Liver (tissue), 8 donors: ENCODE measurements at regions not wholly inside any gene's neighbourhood (a gene's known extent, or its start where the extent isn't known, plus 50 kb on each side); places are given as distances from the start of the nearest gene placed in this dataset.

Source experiments
- DNase-seq: peaks from one replicate; pipeline ENCODE4 v3.0.0-alpha.2; 2017; ENCODE audit warnings: low spot score
- H3K27ac ChIP-seq, 2 donors: one replicate each; pipeline ENCODE4 v1.7.0; 2013; ENCODE audit warnings: inconsistent platforms in 2 of 2, low read length in 2 of 2, control low read depth in 1 of 2, low read depth in 1 of 2, mild to moderate bottlenecking in 1 of 2
- H3K27me3 ChIP-seq, 4 donors: one replicate each; pipeline versions ENCODE4 v1.6.1 to v1.7.0; 2013; ENCODE audit warnings: low read length in 3 of 4, inconsistent platforms in 1 of 4, mild to moderate bottlenecking in 1 of 4, moderate library complexity in 1 of 4; ENCODE audit not compliant: control insufficient read depth in 4 of 4, insufficient read depth in 4 of 4
- H3K36me3 ChIP-seq, 4 donors: one replicate each; pipeline versions ENCODE4 v1.6.1 to v1.7.0; 2013; ENCODE audit warnings: low read length in 3 of 4, mild to moderate bottlenecking in 3 of 4, low read depth in 1 of 4, moderate library complexity in 1 of 4; ENCODE audit not compliant: control insufficient read depth in 4 of 4, insufficient read depth in 3 of 4
- H3K4me1 ChIP-seq, 4 donors: one replicate each; pipeline versions ENCODE4 v1.6.1 to v1.7.0; 2013; ENCODE audit warnings: low read length in 3 of 4, mild to moderate bottlenecking in 3 of 4, moderate library complexity in 1 of 4; ENCODE audit not compliant: control insufficient read depth in 4 of 4, insufficient read depth in 4 of 4
- H3K4me3 ChIP-seq, 3 donors: one replicate each; pipeline versions ENCODE4 v1.6.1 to v1.7.0; 2013; ENCODE audit warnings: low read length in 3 of 3, control low read depth in 1 of 3, low read depth in 1 of 3, mild to moderate bottlenecking in 1 of 3
- H3K9ac ChIP-seq, 2 donors: one replicate each; pipeline ENCODE4 v1.7.0; 2013; ENCODE audit warnings: low read length in 2 of 2, mild to moderate bottlenecking in 2 of 2, moderate library complexity in 2 of 2, control low read depth in 1 of 2, low read depth in 1 of 2
- H3K9me3 ChIP-seq, 4 donors: one replicate each; pipeline versions ENCODE4 v1.6.1 to v1.7.0; 2013; ENCODE audit warnings: low read length in 3 of 4; ENCODE audit not compliant: control insufficient read depth in 4 of 4
- EGR1 ChIP-seq, 2 donors: IDR thresholded peaks; 2 replicates each; pipeline ENCODE4 v1.6.1; 2016 to 2018; ENCODE audit warnings: antibody characterized with exemption in 2 of 2, low read depth in 2 of 2
- FOXA1 ChIP-seq: IDR thresholded peaks from 2 replicates; pipeline ENCODE4 v1.6.1; 2016; ENCODE audit warnings: antibody characterized with exemption
- FOXA2 ChIP-seq: IDR thresholded peaks from 2 replicates; pipeline ENCODE4 v1.6.1; 2016; ENCODE audit warnings: antibody characterized with exemption
- GABPA ChIP-seq, 2 donors: IDR thresholded peaks in 1 of 2; conservative IDR thresholded peaks in 1 of 2; 2 replicates each; pipeline ENCODE4 v1.6.1; 2016; ENCODE audit warnings: antibody characterized with exemption in 2 of 2, mild to moderate bottlenecking in 1 of 2, moderate library complexity in 1 of 2
- HNF4A ChIP-seq, 2 donors: conservative IDR thresholded peaks; 2 replicates each; pipeline ENCODE4 v1.6.1; 2016; ENCODE audit warnings: antibody characterized with exemption in 2 of 2, mild to moderate bottlenecking in 2 of 2
- HNF4G ChIP-seq: IDR thresholded peaks from 2 replicates; pipeline ENCODE4 v1.6.1; 2016; ENCODE audit warnings: antibody characterized with exemption
- JUND ChIP-seq, 2 donors: IDR thresholded peaks; 2 replicates each; pipeline ENCODE4 v1.6.1; 2016; ENCODE audit warnings: antibody characterized with exemption in 2 of 2
- NR2F2 ChIP-seq: IDR thresholded peaks from 2 replicates; pipeline ENCODE4 v1.6.1; 2016; ENCODE audit warnings: antibody characterized with exemption
- RAD21 ChIP-seq, 2 donors: IDR thresholded peaks; 2 replicates each; pipeline ENCODE4 v1.6.1; 2016; ENCODE audit warnings: antibody characterized with exemption in 2 of 2, mild to moderate bottlenecking in 2 of 2
- RXRA ChIP-seq, 2 donors: IDR thresholded peaks; 2 replicates each; pipeline ENCODE4 v1.6.1; 2017 to 2018; ENCODE audit warnings: antibody characterized with exemption in 2 of 2, mild to moderate bottlenecking in 1 of 2
- SP1 ChIP-seq: IDR thresholded peaks from 2 replicates; pipeline ENCODE4 v1.6.1; 2018; ENCODE audit warnings: antibody characterized with exemption, mild to moderate bottlenecking
- TAF1 ChIP-seq: conservative IDR thresholded peaks from 2 replicates; pipeline ENCODE4 v1.6.1; 2016; ENCODE audit warnings: antibody characterized with exemption, mild to moderate bottlenecking
- YY1 ChIP-seq: IDR thresholded peaks from 2 replicates; pipeline ENCODE4 v1.6.1; 2016; ENCODE audit warnings: antibody characterized with exemption, mild to moderate bottlenecking
- WGBS: extraction: QIAGEN DNeasy Blood & Tissue Kit; methylation state at CpG from one replicate; pipeline ENCODE4 v1.1.7; 2013; 5-methylcytosine and 5-hydroxymethylcytosine counted together
- TF ChIP-seq, protein P1 (sequence below): IDR thresholded peaks from 2 replicates; pipeline ENCODE4 v1.6.1; 2016; ENCODE audit warnings: antibody characterized with exemption, mild to moderate bottlenecking
- TF ChIP-seq, protein P2 (sequence below): IDR thresholded peaks from 2 replicates; pipeline ENCODE4 v1.6.1; 2016; ENCODE audit warnings: antibody characterized with exemption
- TF ChIP-seq, protein P3 (sequence below): fragments of 150-350 bp; IDR thresholded peaks from 2 replicates; pipeline ENCODE4 v1.5.1; 2017; ENCODE audit warnings: improper control_type of control experiment, low read depth, low read length; ENCODE audit not compliant: missing input control
- TF ChIP-seq, protein P4 (sequence below): IDR thresholded peaks from 2 replicates; pipeline ENCODE4 v1.6.1; 2016; ENCODE audit warnings: antibody characterized with exemption
- TF ChIP-seq, protein P5 (sequence below): IDR thresholded peaks from 2 replicates; pipeline ENCODE4 v1.6.1; 2016; ENCODE audit warnings: antibody characterized with exemption
- donor health status: healthy.
- donor health status: healthy.
- donor health status: healthy.
- donor health status: healthy.
- donor health status: healthy.

DNA sequence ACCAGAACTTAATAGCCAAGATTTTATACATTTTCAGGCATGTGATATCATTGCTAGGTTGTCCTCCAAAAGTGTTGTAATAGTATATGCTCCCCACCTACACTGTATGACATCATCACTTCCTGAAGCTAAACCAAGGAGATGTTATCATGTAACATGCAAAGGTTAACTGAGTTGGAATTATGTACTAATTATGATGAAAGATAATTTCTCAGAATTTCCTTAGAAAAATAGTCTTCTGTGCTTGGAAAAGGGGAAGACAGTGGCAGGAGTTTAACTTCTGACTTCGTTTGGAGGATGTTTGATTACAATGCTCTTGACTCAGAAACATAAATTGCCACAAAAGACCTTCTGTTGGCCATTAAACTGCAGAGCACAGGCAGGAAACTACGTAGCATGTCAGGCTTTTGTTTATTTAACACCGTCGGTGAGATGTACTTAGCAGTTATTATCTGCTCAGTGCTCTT lies 83.6 kb upstream of the GUCY1A1 start:
- Histone ChIP-seq H3K4me1 (no peaks in the 10 kb centered on the region), H3K36me3 (no peaks in the 10 kb centered on the region), H3K9me3 (peaks cover 0 to 3% (median 0%) of the 10 kb centered on the region in 4 donors), H3K27me3 (no peaks in the 10 kb centered on the region), H3K4me3 (no peak overlapping the region), H3K9ac (no peak overlapping the region), H3K27ac (no peak overlapping the region)
- no peak for DNase-seq
- 17% methylated on average over 4 of the region's 4 CpGs for WGBS
- TF ChIP-seq SP1 (no peak), GABPA (IDR thresholded peaks at IDR 0.05 in 1 of 2, conservative IDR thresholded peaks at IDR 0.05 in 1 of 2) (no peak), JUND (IDR thresholded peaks at IDR 0.05) (no peak)

DNA sequence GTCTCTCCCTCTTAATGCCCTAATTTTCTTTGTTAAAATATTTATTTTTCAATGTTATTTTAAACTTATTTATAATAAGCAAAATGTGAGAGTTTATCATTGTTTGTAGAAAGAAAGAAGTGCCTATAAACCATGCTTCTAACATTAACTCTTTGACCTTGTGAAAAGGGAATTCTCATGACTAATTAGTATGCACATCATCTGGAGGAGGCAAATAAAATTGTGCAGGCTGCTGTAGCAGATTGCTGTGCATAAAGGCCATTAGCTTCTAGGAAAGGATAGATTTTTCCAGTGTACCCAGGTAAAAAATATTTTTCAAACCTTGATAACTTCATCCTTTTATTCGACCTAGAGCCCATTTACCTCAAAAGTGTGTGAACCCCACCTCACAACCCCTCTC lies 84.6 kb upstream of the GUCY1A1 start:
- Histone ChIP-seq H3K36me3 (no peaks in the 10 kb centered on the region), H3K4me3 (no peak overlapping the region), H3K4me1 (no peaks in the 10 kb centered on the region), H3K27ac (no peak overlapping the region), H3K9ac (no peak overlapping the region), H3K27me3 (no peaks in the 10 kb centered on the region), H3K9me3 (no peaks in the 10 kb centered on the region)
- 60% methylated on average over 1 of the region's 1 CpG for WGBS
- TF ChIP-seq TAF1, result no peak
- TF ChIP-seq, protein P1, sequence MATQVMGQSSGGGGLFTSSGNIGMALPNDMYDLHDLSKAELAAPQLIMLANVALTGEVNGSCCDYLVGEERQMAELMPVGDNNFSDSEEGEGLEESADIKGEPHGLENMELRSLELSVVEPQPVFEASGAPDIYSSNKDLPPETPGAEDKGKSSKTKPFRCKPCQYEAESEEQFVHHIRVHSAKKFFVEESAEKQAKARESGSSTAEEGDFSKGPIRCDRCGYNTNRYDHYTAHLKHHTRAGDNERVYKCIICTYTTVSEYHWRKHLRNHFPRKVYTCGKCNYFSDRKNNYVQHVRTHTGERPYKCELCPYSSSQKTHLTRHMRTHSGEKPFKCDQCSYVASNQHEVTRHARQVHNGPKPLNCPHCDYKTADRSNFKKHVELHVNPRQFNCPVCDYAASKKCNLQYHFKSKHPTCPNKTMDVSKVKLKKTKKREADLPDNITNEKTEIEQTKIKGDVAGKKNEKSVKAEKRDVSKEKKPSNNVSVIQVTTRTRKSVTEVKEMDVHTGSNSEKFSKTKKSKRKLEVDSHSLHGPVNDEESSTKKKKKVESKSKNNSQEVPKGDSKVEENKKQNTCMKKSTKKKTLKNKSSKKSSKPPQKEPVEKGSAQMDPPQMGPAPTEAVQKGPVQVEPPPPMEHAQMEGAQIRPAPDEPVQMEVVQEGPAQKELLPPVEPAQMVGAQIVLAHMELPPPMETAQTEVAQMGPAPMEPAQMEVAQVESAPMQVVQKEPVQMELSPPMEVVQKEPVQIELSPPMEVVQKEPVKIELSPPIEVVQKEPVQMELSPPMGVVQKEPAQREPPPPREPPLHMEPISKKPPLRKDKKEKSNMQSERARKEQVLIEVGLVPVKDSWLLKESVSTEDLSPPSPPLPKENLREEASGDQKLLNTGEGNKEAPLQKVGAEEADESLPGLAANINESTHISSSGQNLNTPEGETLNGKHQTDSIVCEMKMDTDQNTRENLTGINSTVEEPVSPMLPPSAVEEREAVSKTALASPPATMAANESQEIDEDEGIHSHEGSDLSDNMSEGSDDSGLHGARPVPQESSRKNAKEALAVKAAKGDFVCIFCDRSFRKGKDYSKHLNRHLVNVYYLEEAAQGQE, result no peak
- no peak for TF ChIP-seq HNF4A (conservative IDR thresholded peaks at IDR 0.05)
- TF ChIP-seq RXRA (IDR thresholded peaks at IDR 0.05), result no peak
- TF ChIP-seq RAD21 (IDR thresholded peaks at IDR 0.05), result no peak
- no peak for TF ChIP-seq FOXA2
- no peak for TF ChIP-seq GABPA (IDR thresholded peaks at IDR 0.05 in 1 of 2, conservative IDR thresholded peaks at IDR 0.05 in 1 of 2)
- TF ChIP-seq, protein P2, sequence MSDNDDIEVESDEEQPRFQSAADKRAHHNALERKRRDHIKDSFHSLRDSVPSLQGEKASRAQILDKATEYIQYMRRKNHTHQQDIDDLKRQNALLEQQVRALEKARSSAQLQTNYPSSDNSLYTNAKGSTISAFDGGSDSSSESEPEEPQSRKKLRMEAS, result no peak
- TF ChIP-seq, protein P3, sequence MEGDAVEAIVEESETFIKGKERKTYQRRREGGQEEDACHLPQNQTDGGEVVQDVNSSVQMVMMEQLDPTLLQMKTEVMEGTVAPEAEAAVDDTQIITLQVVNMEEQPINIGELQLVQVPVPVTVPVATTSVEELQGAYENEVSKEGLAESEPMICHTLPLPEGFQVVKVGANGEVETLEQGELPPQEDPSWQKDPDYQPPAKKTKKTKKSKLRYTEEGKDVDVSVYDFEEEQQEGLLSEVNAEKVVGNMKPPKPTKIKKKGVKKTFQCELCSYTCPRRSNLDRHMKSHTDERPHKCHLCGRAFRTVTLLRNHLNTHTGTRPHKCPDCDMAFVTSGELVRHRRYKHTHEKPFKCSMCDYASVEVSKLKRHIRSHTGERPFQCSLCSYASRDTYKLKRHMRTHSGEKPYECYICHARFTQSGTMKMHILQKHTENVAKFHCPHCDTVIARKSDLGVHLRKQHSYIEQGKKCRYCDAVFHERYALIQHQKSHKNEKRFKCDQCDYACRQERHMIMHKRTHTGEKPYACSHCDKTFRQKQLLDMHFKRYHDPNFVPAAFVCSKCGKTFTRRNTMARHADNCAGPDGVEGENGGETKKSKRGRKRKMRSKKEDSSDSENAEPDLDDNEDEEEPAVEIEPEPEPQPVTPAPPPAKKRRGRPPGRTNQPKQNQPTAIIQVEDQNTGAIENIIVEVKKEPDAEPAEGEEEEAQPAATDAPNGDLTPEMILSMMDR, result no peak
- TF ChIP-seq FOXA1, result no peak
- TF ChIP-seq YY1, result no peak
- TF ChIP-seq, protein P4, sequence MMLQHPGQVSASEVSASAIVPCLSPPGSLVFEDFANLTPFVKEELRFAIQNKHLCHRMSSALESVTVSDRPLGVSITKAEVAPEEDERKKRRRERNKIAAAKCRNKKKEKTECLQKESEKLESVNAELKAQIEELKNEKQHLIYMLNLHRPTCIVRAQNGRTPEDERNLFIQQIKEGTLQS, result no peak
- TF ChIP-seq EGR1 (IDR thresholded peaks at IDR 0.05; ENCODE audit: low read depth in 2 of 2), result no peak
- no peak for TF ChIP-seq JUND (IDR thresholded peaks at IDR 0.05)
- TF ChIP-seq NR2F2, result no peak
- no peak for TF ChIP-seq SP1
- no peak for TF ChIP-seq HNF4G
- TF ChIP-seq, protein P5, sequence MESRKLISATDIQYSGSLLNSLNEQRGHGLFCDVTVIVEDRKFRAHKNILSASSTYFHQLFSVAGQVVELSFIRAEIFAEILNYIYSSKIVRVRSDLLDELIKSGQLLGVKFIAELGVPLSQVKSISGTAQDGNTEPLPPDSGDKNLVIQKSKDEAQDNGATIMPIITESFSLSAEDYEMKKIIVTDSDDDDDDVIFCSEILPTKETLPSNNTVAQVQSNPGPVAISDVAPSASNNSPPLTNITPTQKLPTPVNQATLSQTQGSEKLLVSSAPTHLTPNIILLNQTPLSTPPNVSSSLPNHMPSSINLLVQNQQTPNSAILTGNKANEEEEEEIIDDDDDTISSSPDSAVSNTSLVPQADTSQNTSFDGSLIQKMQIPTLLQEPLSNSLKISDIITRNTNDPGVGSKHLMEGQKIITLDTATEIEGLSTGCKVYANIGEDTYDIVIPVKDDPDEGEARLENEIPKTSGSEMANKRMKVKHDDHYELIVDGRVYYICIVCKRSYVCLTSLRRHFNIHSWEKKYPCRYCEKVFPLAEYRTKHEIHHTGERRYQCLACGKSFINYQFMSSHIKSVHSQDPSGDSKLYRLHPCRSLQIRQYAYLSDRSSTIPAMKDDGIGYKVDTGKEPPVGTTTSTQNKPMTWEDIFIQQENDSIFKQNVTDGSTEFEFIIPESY, result no peak
- DNase-seq, result no peak
